Ishikawa (cell line): ENCODE measurements at regions not wholly inside any gene's neighbourhood (a gene's known extent, or its start where the extent isn't known, plus 50 kb on each side); places are given as distances from the start of the nearest gene placed in this dataset.

ENCODE experiments used
- CEBPB ChIP-seq: IDR thresholded peaks from 2 replicates; pipeline ENCODE4 v1.6.1; 2012
- CREB1 ChIP-seq: IDR thresholded peaks from 2 replicates; pipeline ENCODE4 v1.6.1; 2012; ENCODE audit warnings: low read depth
- EGR1 ChIP-seq: IDR thresholded peaks from 2 replicates; pipeline ENCODE4 v1.6.1; 2012
- EP300 ChIP-seq: IDR thresholded peaks from 2 replicates; pipeline ENCODE4 v1.6.1; 2012; ENCODE audit warnings: borderline replicate concordance
- FOXM1 ChIP-seq: IDR thresholded peaks from 2 replicates; pipeline ENCODE4 v1.6.1; 2012; ENCODE audit warnings: low read depth, borderline replicate concordance
- MAX ChIP-seq: IDR thresholded peaks from 2 replicates; pipeline ENCODE4 v1.6.1; 2012
- NFIC ChIP-seq: IDR thresholded peaks from 2 replicates; pipeline ENCODE4 v1.6.1; 2012
- RAD21 ChIP-seq: IDR thresholded peaks from 2 replicates; pipeline ENCODE4 v1.6.1; 2012; ENCODE audit warnings: low read depth
- REST ChIP-seq: IDR thresholded peaks from 2 replicates; pipeline ENCODE4 v1.6.1; 2012; ENCODE audit warnings: low read depth, mild to moderate bottlenecking
- TAF1 ChIP-seq: IDR thresholded peaks from 2 replicates; pipeline ENCODE4 v1.6.1; 2012; ENCODE audit warnings: low read depth, mild to moderate bottlenecking
- TCF12 ChIP-seq: IDR thresholded peaks from 2 replicates; pipeline ENCODE4 v1.6.1; 2012; ENCODE audit warnings: low read depth
- TEAD4 ChIP-seq: IDR thresholded peaks from 2 replicates; pipeline ENCODE4 v1.6.1; 2012
- USF1 ChIP-seq: IDR thresholded peaks from 2 replicates; pipeline ENCODE4 v1.6.1; 2012
- YY1 ChIP-seq: IDR thresholded peaks from 2 replicates; pipeline ENCODE4 v1.6.1; 2012; ENCODE audit warnings: low read depth
- ZBTB7A ChIP-seq: IDR thresholded peaks from 2 replicates; pipeline ENCODE4 v1.6.1; 2012; ENCODE audit warnings: low read depth

GRCh38 chr2:2682700-2683342, 351.7 kb upstream of the MYT1L start:
- TF ChIP-seq TCF12: no peak
- no peak for TF ChIP-seq TEAD4
- TF ChIP-seq CREB1: no peak
- TF ChIP-seq CEBPB: no peak
- TF ChIP-seq YY1: no peak
- no peak for TF ChIP-seq ZBTB7A
- TF ChIP-seq EP300: no peak
- TF ChIP-seq FOXM1: no peak
- TF ChIP-seq MAX: no peak
- no peak for TF ChIP-seq USF1
- TF ChIP-seq EGR1: no peak
- TF ChIP-seq TAF1: no peak
- no peak for TF ChIP-seq REST
- no peak for TF ChIP-seq RAD21
- no peak for TF ChIP-seq NFIC

GRCh38 chr2:2681711-2682251, 350.7 kb upstream of the MYT1L start:
- TF ChIP-seq CREB1 (no peak), NFIC (no peak), CEBPB (no peak), TAF1 (no peak), MAX (no peak), REST (no peak), FOXM1 (no peak), USF1 (no peak), YY1 (no peak), EP300 (no peak)

- TF ChIP-seq REST: no peak
- no peak for TF ChIP-seq CEBPB
- TF ChIP-seq FOXM1: no peak
- no peak for TF ChIP-seq USF1
- TF ChIP-seq RAD21: no peak
- no peak for TF ChIP-seq ZBTB7A
- TF ChIP-seq YY1: no peak
- TF ChIP-seq TEAD4: no peak
- TF ChIP-seq NFIC: no peak
- no peak for TF ChIP-seq TCF12
- TF ChIP-seq EGR1: no peak
- no peak for TF ChIP-seq CREB1
- no peak for TF ChIP-seq EP300
- no peak for TF ChIP-seq TAF1
- no peak for TF ChIP-seq MAX
Observed at GRCh38 chr2:2681085-2681484, 350.0 kb upstream of the MYT1L start.
